ENCODE measurements at regions not wholly inside any gene's neighbourhood (a gene's known extent, or its start where the extent isn't known, plus 50 kb on each side); places are given as distances from the start of the nearest gene placed in this dataset.

DNA sequence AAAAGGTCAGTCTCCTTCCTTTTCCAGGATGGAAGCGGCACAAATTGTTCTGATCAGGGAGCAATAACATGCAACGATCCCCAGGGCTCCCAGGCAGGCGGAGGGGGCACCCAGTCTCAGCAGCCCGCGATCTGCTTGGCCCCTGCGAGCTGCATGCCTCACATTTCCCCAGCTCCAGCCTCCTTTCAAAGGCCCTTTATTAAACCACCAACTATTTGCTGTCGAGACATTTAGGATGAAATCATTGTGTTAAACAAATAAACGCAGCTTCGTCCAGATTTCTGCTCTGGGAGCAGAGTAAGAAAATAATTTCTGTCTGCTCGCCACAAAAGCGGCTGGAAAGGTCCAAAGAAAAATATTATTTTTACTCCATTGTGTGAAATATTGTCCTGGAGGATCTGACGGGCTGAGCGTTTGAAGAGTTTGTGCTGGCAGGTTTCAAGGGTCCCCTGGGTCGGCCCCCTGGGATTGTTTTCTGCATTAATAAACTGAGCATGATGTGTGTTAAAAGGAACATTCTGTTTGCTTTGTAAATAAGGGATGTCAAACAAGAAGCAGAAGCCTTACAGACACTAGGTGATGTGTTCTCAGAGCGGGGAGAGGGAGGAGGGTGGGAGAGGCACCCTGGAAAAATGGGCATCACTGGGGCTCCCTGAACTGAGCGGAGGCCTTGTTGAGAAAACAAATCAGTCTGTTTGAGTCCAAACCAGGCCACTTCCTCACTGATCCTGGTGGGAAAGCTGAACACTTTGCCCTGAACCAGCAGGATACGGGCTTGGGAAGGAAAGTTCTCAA lies 110.1 kb downstream of the FOXD1 start:
- no peak for DNase-seq

DNA sequence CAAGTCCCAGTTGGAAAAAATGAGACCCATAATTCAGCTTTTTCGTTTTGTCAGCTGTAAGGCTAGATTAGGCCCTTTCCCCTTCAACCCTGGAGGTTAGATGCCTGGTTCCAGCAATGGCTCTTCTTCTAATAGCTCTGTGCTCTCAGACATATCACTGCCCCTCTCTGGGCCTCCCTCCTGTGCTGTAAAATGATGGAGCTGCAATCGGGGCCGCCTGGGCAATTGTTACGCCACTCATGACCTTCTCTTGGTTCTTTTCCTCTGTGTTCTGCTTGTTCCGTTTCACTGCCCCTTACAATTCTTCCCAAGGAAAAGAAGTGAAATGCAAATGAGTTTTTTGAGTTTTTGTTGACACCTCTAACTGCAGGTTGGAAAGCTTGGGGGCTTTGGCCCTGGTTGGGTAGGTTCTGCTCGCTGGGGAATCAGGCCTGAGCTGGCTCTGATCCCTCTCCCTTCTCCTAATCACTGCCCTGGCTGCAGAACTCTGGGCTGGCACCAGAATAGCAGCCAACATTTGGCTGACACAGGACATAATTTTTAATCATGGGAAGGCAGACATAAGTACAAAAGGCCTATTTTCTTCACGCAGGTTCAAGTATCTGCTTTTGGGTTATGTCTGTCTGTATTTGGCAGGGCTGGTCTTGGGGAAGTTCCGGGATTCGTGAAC lies 110.9 kb downstream of the FOXD1 start:
- DNase-seq: no peak

DNA sequence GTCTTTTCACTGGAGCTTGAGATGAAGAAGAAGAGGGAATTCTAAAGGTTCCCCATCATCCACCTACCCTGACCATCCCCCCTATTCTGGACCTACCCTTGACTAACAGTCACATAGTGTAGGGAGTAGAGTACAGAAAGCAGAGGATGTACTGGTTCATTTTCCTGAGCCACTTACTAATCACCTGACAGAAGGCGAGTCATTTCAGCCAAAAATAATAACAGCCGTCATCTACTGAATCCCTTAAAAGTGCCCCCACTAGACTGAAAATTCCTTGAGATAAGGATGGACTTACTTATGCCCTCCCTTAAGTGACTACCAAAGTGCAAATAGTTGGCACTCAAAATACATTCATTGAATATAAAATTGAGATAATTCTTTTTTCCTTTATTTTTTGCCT lies 112.2 kb downstream of the FOXD1 start:
- no peak for DNase-seq

DNA sequence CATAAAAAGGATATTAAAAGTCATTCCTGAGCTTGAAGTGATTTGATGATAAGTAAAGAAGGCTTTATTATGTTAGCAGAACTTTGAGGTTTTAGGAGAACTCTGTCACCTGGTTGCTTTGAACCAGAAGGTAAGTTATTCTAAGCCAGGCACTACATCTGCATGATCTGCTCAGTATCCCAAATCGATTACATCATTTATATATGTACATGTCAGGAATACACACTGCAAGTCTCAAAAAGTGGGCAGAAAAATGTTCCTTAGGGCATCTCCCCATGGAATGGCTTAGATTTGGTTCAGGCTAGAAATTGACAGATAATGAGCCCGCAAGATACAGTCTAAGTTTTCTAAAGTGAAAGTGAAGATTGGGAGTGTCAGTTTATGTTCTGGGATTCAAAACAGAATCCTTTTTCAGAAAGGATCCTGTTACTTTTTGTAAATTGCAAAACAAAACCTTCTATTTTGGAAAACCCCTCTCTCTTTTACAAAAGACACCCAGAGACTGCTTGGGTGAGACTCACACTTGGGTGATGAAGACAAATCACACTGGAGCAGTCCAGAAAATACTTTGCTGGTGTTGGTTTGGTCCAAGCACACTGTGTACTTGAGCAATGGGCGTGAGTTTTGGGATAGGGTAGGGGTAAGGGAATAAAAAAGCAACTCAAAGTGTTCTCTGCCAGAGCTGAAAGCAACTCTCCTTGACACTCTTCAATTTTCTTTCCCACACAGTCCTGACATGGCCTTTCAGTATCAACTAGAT lies 114.5 kb downstream of the FOXD1 start:
- no peak for DNase-seq

DNA sequence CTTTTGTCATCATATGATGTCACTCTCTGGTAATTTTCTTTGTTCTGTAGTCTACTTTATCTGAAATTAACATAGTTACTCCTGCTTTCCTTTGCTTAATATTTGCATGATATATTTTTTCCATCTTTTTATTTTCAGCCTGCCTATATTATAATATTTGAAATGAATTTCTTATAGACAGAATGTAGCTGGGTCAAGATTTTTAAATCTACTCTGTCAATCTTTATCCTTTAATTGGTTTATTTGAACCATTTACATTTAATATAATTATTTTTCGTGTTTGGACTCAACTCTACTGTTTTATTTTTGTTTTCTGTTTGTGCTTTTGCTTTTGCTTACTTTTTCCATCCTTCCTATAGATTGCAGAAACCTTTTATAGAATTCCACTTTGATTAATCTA lies 118.0 kb downstream of the FOXD1 start:
- no peak for DNase-seq

DNA sequence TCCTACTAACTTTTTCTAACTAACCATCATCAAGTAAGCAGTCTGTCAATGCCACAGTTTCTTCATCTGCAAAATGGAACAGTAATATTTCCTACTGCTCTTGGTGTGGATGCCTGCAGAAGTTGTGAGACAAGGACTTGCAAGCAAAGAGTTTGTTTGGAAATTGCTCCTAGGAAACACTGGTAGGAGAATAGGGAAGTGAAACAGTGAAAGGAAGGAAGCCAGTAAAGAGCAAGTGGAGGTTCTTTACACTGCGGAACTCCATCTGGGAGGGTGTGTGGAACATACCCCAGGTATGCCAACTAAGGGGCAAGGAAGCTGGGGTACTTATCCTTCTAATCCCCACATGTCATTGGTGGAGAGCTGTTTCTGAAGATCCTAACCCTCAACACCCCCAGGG lies 119.9 kb downstream of the FOXD1 start:
- no peak for DNase-seq

DNA sequence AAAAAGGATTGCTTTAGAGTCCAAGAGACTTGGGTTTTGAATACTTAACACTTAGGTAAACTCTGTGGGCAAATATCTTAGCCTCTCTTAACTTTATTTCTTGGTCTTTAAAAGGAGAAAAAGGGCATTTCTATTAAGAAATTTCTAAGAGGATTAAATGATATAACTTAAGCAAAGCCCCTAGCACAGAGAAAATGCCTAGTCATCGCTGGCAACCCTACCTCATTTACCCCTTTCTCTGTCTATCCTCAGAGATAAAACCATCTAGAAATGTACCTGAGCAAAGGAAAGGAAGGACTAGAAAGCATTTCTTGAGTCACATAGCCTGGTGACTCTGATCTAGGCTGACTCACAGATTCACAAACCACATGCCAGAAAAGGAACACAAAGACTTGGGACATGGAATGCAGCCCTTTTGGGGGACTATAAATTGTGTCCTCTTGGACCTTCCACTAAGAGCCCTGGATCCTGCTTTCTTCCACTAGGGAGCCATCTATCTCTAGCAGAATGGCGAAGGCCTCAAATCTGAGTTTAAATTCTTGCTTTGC lies 120.6 kb downstream of the FOXD1 start:
- DNase-seq: no peak

DNA sequence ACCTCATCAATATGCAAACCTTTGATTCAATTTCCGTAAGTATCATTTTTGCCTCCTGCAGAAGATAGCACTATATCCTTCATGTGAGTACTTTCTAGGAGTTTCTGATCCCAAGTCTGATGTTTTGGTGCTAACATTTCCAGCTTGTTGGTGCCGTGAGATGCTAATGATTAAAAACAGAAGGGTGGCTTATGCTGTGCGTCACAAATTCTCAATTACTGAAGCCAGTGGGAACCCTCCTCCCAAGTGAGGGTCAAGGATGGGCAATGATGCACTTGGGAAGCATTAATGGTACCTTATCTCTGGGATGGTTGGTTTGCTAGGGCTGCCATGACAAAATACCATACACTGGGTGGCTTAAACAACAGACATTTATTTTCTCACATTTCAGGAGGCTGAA lies 123.0 kb downstream of the FOXD1 start:
- DNase-seq: no peak

DNA sequence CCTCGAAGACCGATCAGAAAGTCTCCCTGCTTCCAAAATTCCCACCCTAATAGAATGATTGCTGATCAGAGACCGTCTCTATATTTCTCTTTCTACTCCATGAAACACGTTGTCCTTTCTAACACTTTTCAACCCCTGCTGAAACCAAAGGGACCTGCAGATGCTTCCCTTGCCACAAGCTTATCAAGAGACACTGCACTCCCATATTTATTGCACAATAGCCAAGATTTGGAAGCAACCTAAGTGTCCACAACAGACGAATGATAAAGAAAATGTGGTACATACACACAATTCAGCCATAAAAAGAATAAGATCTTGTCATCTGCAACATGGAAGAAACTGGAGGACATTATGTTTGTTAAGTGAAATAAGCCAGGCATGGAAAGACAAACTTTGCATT lies 125.1 kb downstream of the FOXD1 start:
- DNase-seq: no peak

DNA sequence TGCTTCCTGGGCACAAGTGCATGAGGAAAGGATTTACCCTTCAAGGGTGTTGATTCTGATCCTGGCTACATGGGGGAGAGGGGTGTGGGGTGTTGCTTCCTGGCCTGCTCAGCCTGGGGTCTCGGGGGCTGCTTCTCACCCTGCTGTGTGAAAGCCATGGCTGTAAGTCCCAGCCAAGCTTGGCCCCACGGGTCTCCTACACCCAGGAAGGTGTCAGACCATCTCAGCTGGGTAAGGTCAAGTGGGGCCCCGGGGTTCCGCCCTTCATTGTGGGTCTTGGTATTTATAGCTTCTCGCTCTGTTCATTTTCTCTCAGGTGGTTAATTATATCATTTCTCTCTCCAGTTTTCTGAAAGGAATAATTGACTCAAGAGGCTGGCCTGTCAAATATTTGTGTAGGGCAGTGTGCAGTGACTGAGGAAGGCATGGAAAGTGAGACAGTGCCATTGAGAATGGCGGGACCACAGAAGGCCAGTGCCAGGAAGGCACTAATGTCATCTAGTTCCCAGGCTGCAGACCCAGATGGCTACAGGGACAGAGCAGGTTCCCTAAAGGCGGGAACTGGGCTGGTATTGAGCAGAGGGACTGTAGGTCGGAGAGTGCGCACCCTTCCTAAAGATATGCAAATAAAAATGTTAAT lies 126.0 kb downstream of the FOXD1 start:
- no peak for DNase-seq

DNA sequence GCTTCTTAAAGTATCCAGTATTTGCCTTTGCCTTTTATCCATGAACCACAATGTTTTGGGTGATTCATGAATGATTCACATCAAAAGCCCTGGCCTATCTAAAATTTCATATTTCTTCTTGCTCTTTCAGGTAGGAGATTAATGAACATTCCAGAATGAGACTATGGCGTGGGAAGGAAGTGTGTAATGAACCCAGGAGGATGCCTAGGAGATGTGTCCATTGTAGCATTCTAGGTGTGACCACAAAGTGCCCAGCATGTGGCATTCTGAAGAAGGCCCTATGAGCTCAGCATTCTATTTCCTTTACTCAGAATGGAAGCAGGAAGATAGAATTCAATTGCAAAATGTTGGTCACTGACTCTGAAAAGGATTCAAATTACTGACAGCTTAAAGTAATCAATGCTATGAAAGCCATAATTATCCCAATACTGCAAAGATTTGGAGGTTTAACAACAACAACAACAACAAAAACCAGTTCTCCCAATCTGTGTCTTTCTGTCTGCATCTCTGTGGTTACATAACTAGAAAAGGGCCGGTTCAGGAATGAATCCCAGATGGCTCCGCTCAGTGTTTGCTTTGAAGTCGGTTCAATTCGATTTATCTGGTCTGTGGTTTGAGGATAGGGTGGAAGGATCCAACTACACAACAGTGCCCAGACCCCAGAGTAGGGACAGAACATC lies 126.7 kb downstream of the FOXD1 start:
- no peak for DNase-seq

DNA sequence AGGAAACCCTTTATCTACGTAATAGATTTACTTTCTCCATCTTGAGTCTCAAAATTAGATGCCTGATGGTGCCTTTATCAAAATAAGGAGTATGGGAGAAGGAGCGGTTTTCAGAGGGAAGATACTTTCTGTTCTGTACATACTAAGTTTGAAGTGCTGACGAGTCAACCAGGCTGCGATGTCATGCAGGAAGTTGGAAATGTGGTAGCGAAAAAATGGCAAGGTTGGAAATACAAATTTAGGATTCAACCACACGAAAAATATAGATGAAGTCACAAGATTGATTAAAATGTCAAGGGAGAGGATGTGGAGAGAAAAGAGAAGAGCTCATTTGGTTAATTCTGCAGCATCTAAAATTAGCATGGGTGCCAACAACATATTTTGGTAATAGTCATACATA lies 129.5 kb downstream of the FOXD1 start:
- DNase-seq: no peak

DNA sequence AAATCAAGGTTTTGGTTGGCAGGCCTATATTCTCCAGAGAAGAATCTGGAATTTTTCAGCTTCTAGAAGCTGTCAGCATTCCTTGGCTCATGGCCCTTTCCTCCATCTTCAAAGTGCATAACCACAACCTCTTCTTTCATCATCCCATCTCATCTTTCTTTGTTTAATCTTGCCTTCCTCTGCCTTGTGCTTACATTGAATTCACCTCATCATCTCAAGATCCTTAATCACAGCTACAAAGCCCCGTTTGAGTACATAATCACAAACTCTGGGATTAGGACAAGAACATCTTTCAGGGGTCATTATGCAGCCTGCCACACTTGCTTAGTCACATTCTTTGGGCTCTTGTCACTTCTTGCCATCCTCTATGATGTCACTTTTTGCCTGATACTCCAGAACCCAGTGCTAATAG lies 130.3 kb downstream of the FOXD1 start:
- no peak for DNase-seq

DNA sequence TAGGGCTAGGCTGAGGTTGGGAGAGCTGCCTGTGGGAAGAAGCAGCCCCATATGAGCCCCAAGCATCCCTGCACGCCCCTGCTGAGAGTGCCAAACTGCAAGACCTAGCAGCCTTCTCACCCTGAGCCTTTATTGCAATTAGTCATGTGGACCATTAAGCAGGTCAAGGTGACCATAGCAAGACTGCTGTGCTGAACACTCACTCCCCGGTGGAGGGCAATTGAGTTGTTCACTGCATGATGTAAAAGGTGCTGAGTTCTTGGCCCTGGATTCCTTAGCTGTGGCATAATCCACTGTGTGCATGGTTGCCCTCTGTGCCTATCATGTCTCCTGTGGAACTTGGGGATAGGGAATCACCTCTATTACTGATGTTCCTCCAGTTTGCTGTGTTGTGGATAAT lies 131.1 kb downstream of the FOXD1 start:
- DNase-seq: no peak

DNA sequence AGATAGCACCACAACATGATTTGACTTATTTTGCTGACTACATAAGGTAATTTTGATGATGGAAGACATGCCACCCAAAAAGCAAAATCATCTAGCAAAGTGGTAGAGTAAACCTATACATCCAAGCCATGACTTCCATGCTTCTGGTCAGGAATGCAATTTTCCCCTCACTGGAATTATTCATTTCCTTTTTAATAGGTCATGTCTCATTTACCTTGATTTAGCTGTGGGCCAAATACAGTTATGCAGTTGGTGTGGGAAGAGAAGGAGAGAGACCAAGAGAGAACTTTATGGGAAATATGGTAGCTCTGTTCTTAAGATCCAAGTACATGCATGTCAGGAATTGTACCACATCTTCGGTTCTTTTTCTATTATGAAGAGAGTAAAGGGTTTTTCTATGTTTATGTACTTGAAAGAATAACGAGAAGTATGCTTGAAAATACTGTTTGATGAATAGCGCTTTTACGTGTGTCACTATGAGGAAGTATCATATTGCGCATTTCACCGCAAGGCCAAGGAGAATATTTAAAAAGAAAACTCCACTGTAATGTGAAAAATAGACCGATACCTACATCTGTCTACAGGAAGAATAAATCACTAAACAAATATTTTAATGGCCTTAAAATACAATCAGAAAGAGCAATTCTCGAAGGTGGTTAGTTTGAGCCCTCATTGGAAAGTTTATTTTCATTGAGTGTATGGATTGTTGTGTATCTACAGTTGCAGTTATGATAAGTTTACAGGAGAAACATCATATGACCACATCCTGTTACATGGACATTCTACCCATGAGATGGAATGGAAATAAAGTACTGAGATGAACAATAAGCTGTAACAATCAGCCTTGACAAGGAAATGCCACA lies 134.0 kb downstream of the FOXD1 start:
- no peak for DNase-seq

DNA sequence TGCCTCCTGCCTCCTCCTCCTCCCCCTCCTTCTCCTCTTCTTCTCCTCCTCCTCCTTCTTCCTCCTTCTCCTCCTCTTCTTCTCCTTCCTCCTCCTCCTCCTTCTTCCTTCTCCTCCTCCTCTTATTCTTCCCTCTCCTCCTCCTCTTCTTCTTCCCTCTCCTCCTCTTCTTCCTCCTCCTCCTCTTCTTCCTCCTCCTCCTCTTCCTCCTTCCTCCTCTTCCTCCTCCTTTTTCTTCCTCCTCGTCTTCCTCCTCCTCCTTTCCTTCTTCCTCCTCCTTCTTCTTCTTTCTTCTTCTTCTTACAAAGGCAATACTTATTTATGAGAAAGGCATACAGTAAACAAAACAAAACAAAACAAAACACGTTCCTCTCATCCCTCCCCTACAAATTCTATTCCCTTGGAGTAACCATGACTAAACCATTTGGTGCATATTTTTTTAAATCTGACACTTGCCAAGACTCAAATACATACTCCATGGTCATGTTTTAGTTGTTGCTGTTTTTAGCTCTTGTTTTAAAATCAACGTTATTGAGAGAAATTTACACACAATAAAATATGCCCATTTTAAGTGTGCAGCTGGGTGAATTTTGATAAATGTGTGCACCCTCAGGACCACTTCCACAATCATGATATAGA lies 135.6 kb downstream of the FOXD1 start:
- no peak for DNase-seq

DNA sequence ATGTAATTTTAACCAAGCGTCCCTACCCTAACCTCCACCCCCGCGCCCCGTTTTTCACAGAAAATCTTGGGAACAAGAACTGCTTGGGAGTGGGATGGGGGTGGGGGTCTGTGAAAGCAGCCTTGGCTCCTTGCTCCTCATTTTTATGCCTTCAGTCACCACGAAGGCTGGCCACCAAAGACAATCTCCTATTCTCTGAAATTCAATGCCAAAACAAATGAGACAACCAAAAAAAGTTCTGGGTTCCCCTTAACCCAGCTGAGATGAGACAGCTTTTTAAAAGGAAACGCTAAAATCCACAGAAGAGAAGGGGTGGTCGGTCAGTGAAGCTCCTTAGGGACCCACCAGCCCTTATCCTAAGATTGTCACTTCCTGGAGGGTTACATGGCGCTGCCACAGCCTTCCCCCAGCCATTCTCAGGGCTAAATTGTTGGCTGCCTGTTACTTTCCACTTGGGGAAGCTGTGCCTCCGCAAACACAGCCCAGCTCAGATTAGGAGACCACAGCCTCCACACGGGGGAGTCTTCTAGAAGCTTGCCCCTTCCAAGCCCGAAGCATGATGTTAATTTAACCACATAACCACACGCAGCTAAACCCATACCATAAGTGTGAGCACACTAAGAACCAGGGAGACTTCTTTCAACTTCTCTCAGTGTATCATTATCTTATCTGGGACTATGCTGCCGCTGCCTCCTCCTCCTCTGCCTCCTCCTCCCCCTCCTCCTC lies 136.3 kb downstream of the FOXD1 start:
- no peak for DNase-seq

DNA sequence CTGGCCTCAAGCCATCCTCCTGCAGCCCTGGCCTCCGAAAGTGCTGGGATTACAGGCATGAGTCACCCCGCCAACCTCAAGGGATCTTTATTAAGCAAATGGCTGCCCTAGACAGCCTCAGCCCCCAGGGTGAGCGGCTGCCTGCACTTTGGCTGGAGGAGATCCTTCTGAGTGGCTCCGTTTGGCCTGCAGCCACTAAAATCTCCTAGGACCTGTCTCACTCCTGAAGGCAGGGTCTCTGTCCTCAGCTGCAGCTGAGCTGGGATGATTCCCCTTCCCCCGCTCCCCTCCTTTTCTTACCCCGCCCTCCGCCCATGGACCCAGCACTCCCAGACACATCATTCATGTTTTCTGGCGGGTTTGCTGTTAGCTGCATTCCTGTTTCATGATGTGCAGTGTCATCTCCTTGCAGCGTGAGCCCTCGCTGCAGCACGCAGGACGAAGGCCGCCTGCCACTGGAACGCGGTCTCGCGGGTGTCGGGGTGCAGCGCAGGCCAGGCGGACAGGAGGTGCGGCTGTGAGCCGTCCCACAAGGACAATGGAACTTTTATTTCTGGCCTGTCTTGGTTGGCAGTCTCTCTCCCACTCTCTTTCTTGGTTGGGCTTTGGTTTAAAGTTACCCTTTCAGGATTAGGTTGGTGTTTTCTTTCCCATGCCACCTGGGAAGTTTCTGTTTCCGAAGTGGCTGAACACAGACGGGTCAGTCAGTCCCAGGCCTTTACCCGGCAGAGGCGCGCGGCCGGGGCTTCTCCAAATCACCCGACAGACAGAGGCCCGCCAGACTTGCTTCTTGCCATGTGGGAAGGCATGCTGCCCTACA lies 137.1 kb downstream of the FOXD1 start:
- DNase-seq: no peak

DNA sequence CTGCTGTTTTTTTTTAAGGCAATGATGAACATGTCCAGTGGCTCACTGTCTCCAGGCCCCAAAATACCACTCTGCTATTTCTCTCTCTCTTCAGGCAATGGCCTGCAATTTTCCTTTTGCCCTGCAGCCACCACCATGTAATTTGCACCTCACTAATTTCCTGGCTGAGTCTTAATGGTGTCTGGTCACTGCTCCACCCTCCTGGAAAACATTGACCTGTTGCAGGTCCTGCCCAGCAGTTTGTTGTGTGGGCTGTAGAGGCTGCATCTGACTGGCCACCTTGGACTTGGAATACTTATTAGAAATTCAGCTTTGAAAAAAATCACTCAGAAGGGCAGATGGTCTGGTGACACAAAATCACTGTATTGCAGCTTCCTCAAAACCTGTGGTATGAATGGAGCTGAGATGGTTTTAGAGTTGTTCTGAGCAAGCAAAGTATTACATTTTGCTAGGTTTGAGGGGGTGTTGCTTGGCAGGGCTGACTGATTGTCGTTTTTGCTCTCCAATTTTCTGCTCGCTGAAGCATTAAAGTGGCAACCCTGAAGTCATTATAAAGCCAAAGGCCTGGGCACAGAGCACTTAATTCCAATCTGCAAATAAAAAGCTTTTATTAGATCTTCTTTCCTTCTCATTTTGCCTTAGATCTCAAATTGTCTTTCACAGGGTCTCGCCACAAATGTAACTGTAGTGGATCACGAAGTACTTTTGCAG lies 134.8 kb downstream of the TMEM174 start:
- no peak for DNase-seq
